ENCODE measurements at regions not wholly inside any gene's neighbourhood (a gene's known extent, or its start where the extent isn't known, plus 50 kb on each side); places are given as distances from the start of the nearest gene placed in this dataset.

- Histone ChIP-seq H3K4me1 (ENCODE audit: control insufficient read depth in 2 of 2, insufficient read depth in 2 of 2, low read length in 1 of 2) (no peaks in the 10 kb centered on the region), H3K4me3 (ENCODE audit: low read depth in 1 of 2, low read length in 2 of 2) (no peak overlapping the region), H3K9me3 (ENCODE audit: control insufficient read depth in 2 of 2, insufficient read depth in 1 of 2, low read depth in 1 of 2, low read length in 1 of 2) (no peaks in the 10 kb centered on the region), H3K36me3 (ENCODE audit: control insufficient read depth in 2 of 2, insufficient read depth in 2 of 2, low read length in 1 of 2) (no peaks in the 10 kb centered on the region), H3K27me3 (ENCODE audit: control insufficient read depth in 1 of 2, insufficient read depth in 2 of 2, low read length in 2 of 2) (no peaks in the 10 kb centered on the region), H3K27ac (ENCODE audit: low read depth in 2 of 2, low read length in 1 of 2) (no peak overlapping the region)
- WGBS, 2 donors = 81 to 83% methylated on average over 1 of the region's 1 CpG
Observed at GRCh38 chr4:156634612-156635011, 337.0 kb downstream of the PDGFC start.

- Histone ChIP-seq H3K4me1 (ENCODE audit: control insufficient read depth in 2 of 2, insufficient read depth in 2 of 2, low read length in 1 of 2) (no peaks in the 10 kb centered on the region), H3K27ac (ENCODE audit: low read depth in 2 of 2, low read length in 1 of 2) (no peak overlapping the region), H3K36me3 (ENCODE audit: control insufficient read depth in 2 of 2, insufficient read depth in 2 of 2, low read length in 1 of 2) (no peaks in the 10 kb centered on the region), H3K4me3 (ENCODE audit: low read depth in 1 of 2, low read length in 2 of 2) (no peak overlapping the region), H3K27me3 (ENCODE audit: control insufficient read depth in 1 of 2, insufficient read depth in 2 of 2, low read length in 2 of 2) (no peaks in the 10 kb centered on the region), H3K9me3 (ENCODE audit: control insufficient read depth in 2 of 2, insufficient read depth in 1 of 2, low read depth in 1 of 2, low read length in 1 of 2) (no peaks in the 10 kb centered on the region)
- WGBS, 2 donors = 72 to 77% methylated on average over 5 of the region's 5 CpGs
Observed at GRCh38 chr4:156633847-156634246, 337.8 kb downstream of the PDGFC start.

- Histone ChIP-seq H3K4me1 (ENCODE audit: control insufficient read depth in 2 of 2, insufficient read depth in 2 of 2, low read length in 1 of 2) (no peaks in the 10 kb centered on the region), H3K36me3 (ENCODE audit: control insufficient read depth in 2 of 2, insufficient read depth in 2 of 2, low read length in 1 of 2) (no peaks in the 10 kb centered on the region), H3K9me3 (ENCODE audit: control insufficient read depth in 2 of 2, insufficient read depth in 1 of 2, low read depth in 1 of 2, low read length in 1 of 2) (no peaks in the 10 kb centered on the region), H3K27me3 (ENCODE audit: control insufficient read depth in 1 of 2, insufficient read depth in 2 of 2, low read length in 2 of 2) (no peaks in the 10 kb centered on the region), H3K27ac (ENCODE audit: low read depth in 2 of 2, low read length in 1 of 2) (no peak overlapping the region), H3K4me3 (ENCODE audit: low read depth in 1 of 2, low read length in 2 of 2) (no peak overlapping the region)
- 77 to 80% methylated on average over 3 of the region's 3 CpGs for WGBS, 2 donors
Observed at GRCh38 chr4:156628858-156629257, 342.7 kb downstream of the PDGFC start.

- 80 to 85% methylated on average over 3 of the region's 3 CpGs for WGBS, 2 donors
- Histone ChIP-seq H3K9me3 (ENCODE audit: control insufficient read depth in 2 of 2, insufficient read depth in 1 of 2, low read depth in 1 of 2, low read length in 1 of 2) (no peaks in the 10 kb centered on the region), H3K36me3 (ENCODE audit: control insufficient read depth in 2 of 2, insufficient read depth in 2 of 2, low read length in 1 of 2) (no peaks in the 10 kb centered on the region), H3K27ac (ENCODE audit: low read depth in 2 of 2, low read length in 1 of 2) (no peak overlapping the region), H3K4me1 (ENCODE audit: control insufficient read depth in 2 of 2, insufficient read depth in 2 of 2, low read length in 1 of 2) (no peaks in the 10 kb centered on the region), H3K4me3 (ENCODE audit: low read depth in 1 of 2, low read length in 2 of 2) (no peak overlapping the region), H3K27me3 (ENCODE audit: control insufficient read depth in 1 of 2, insufficient read depth in 2 of 2, low read length in 2 of 2) (no peaks in the 10 kb centered on the region)
Observed at GRCh38 chr4:156623376-156623775, 348.2 kb downstream of the PDGFC start.

GRCh38 chr4:156620786-156621185, 350.8 kb downstream of the PDGFC start:
- no peaks in the 10 kb centered on the region for H3K9me3 ChIP-seq (ENCODE audit: control insufficient read depth in 2 of 2, insufficient read depth in 1 of 2, low read depth in 1 of 2, low read length in 1 of 2)
- no peak overlapping the region for H3K4me3 ChIP-seq (ENCODE audit: low read depth in 1 of 2, low read length in 2 of 2)
- H3K27me3 ChIP-seq (ENCODE audit: control insufficient read depth in 1 of 2, insufficient read depth in 2 of 2, low read length in 2 of 2) = no peaks in the 10 kb centered on the region
- H3K27ac ChIP-seq (ENCODE audit: low read depth in 2 of 2, low read length in 1 of 2) = no peak overlapping the region
- no peaks in the 10 kb centered on the region for H3K4me1 ChIP-seq (ENCODE audit: control insufficient read depth in 2 of 2, insufficient read depth in 2 of 2, low read length in 1 of 2)
- no peaks in the 10 kb centered on the region for H3K36me3 ChIP-seq (ENCODE audit: control insufficient read depth in 2 of 2, insufficient read depth in 2 of 2, low read length in 1 of 2)
- WGBS, 2 donors = 68 to 79% methylated on average over 1 of the region's 1 CpG

GRCh38 chr4:156619154-156619934, 352.3 kb downstream of the PDGFC start:
- whole genome bisulfite sequencing, 2 donors = 76 to 83% methylated on average over 3 of the region's 3 CpGs
- Histone ChIP-seq H3K9me3 (ENCODE audit: control insufficient read depth in 2 of 2, insufficient read depth in 1 of 2, low read depth in 1 of 2, low read length in 1 of 2) (no peaks in the 10 kb centered on the region), H3K4me1 (ENCODE audit: control insufficient read depth in 2 of 2, insufficient read depth in 2 of 2, low read length in 1 of 2) (no peaks in the 10 kb centered on the region), H3K27ac (ENCODE audit: low read depth in 2 of 2, low read length in 1 of 2) (no peak overlapping the region), H3K4me3 (ENCODE audit: low read depth in 1 of 2, low read length in 2 of 2) (no peak overlapping the region), H3K36me3 (ENCODE audit: control insufficient read depth in 2 of 2, insufficient read depth in 2 of 2, low read length in 1 of 2) (no peaks in the 10 kb centered on the region), H3K27me3 (ENCODE audit: control insufficient read depth in 1 of 2, insufficient read depth in 2 of 2, low read length in 2 of 2) (no peaks in the 10 kb centered on the region)

GRCh38 chr4:156615066-156615531, 356.5 kb downstream of the PDGFC start:
- no peak overlapping the region for H3K4me3 ChIP-seq (ENCODE audit: low read depth in 1 of 2, low read length in 2 of 2)
- H3K4me1 ChIP-seq (ENCODE audit: control insufficient read depth in 2 of 2, insufficient read depth in 2 of 2, low read length in 1 of 2) = no peaks in the 10 kb centered on the region
- H3K9me3 ChIP-seq (ENCODE audit: control insufficient read depth in 2 of 2, insufficient read depth in 1 of 2, low read depth in 1 of 2, low read length in 1 of 2) = no peaks in the 10 kb centered on the region
- H3K27me3 ChIP-seq (ENCODE audit: control insufficient read depth in 1 of 2, insufficient read depth in 2 of 2, low read length in 2 of 2) = no peaks in the 10 kb centered on the region
- no peak overlapping the region for H3K27ac ChIP-seq (ENCODE audit: low read depth in 2 of 2, low read length in 1 of 2)
- WGBS, 2 donors = 42 to 52% methylated on average over 2 of the region's 2 CpGs
- H3K36me3 ChIP-seq (ENCODE audit: control insufficient read depth in 2 of 2, insufficient read depth in 2 of 2, low read length in 1 of 2) = no peaks in the 10 kb centered on the region

GRCh38 chr4:156614536-156614935, 357.1 kb downstream of the PDGFC start:
- Histone ChIP-seq H3K36me3 (ENCODE audit: control insufficient read depth in 2 of 2, insufficient read depth in 2 of 2, low read length in 1 of 2) (no peaks in the 10 kb centered on the region), H3K4me1 (ENCODE audit: control insufficient read depth in 2 of 2, insufficient read depth in 2 of 2, low read length in 1 of 2) (no peaks in the 10 kb centered on the region), H3K27ac (ENCODE audit: low read depth in 2 of 2, low read length in 1 of 2) (no peak overlapping the region), H3K4me3 (ENCODE audit: low read depth in 1 of 2, low read length in 2 of 2) (no peak overlapping the region), H3K27me3 (ENCODE audit: control insufficient read depth in 1 of 2, insufficient read depth in 2 of 2, low read length in 2 of 2) (no peaks in the 10 kb centered on the region), H3K9me3 (ENCODE audit: control insufficient read depth in 2 of 2, insufficient read depth in 1 of 2, low read depth in 1 of 2, low read length in 1 of 2) (no peaks in the 10 kb centered on the region)

- Histone ChIP-seq H3K4me1 (ENCODE audit: control insufficient read depth in 2 of 2, insufficient read depth in 2 of 2, low read length in 1 of 2) (no peaks in the 10 kb centered on the region), H3K27ac (ENCODE audit: low read depth in 2 of 2, low read length in 1 of 2) (no peak overlapping the region), H3K9me3 (ENCODE audit: control insufficient read depth in 2 of 2, insufficient read depth in 1 of 2, low read depth in 1 of 2, low read length in 1 of 2) (no peaks in the 10 kb centered on the region), H3K4me3 (ENCODE audit: low read depth in 1 of 2, low read length in 2 of 2) (no peak overlapping the region), H3K27me3 (ENCODE audit: control insufficient read depth in 1 of 2, insufficient read depth in 2 of 2, low read length in 2 of 2) (no peaks in the 10 kb centered on the region), H3K36me3 (ENCODE audit: control insufficient read depth in 2 of 2, insufficient read depth in 2 of 2, low read length in 1 of 2) (no peaks in the 10 kb centered on the region)
- WGBS, 2 donors = 65 to 83% methylated on average over 1 of the region's 1 CpG
Observed at GRCh38 chr4:156609421-156609820, 362.2 kb downstream of the PDGFC start.

- 54 to 58% methylated on average over 6 of the region's 6 CpGs for WGBS, 2 donors
- Histone ChIP-seq H3K9me3 (ENCODE audit: control insufficient read depth in 2 of 2, insufficient read depth in 1 of 2, low read depth in 1 of 2, low read length in 1 of 2) (no peaks in the 10 kb centered on the region), H3K4me3 (ENCODE audit: low read depth in 1 of 2, low read length in 2 of 2) (no peak overlapping the region), H3K36me3 (ENCODE audit: control insufficient read depth in 2 of 2, insufficient read depth in 2 of 2, low read length in 1 of 2) (no peaks in the 10 kb centered on the region), H3K27me3 (ENCODE audit: control insufficient read depth in 1 of 2, insufficient read depth in 2 of 2, low read length in 2 of 2) (no peaks in the 10 kb centered on the region), H3K27ac (ENCODE audit: low read depth in 2 of 2, low read length in 1 of 2) (no peak overlapping the region), H3K4me1 (ENCODE audit: control insufficient read depth in 2 of 2, insufficient read depth in 2 of 2, low read length in 1 of 2) (no peaks in the 10 kb centered on the region)
Observed at GRCh38 chr4:156608651-156609050, 362.9 kb downstream of the PDGFC start.
